Calu3 (cell line): ENCODE measurements at regions not wholly inside any gene's neighbourhood (a gene's known extent, or its start where the extent isn't known, plus 50 kb on each side); places are given as distances from the start of the nearest gene placed in this dataset.
"Not testable (repeated sequence)": the region's sequence is repeated elsewhere in the genome, so short reads cannot be mapped to it uniquely, and the experiment has no call there.

ENCODE experiments used
- BruUV-seq: library from RNA; stranded (reverse); fragments of 400-500 nt; replicated peaks from 2 replicates; lab custom pipeline; 2021; lab: Mats Ljungman, UMichigan
- CTCF ChIA-PET: fragments of 300-600 bp; sonication (Branson Sonifier 250); formaldehyde crosslinking; loops from one replicate; lab custom pipeline; 2022; ENCODE audit warnings: antibody characterized with exemption; lab: Charles Lee
- DNase-seq: peaks from one replicate; pipeline ENCODE4 v3.0.0; 2022
- H3K27ac Mint-ChIP-seq: one replicate; pipeline ENCODE4 v1.8.0; 2022; ENCODE audit warnings: mixed read lengths; ENCODE audit not compliant: unreplicated experiment
- H3K27me3 Mint-ChIP-seq: one replicate; pipeline ENCODE4 v1.8.0; 2022; ENCODE audit warnings: mixed read lengths; ENCODE audit not compliant: unreplicated experiment
- H3K36me3 Mint-ChIP-seq: one replicate; pipeline ENCODE4 v1.8.0; 2022; ENCODE audit warnings: mild to moderate bottlenecking, moderate library complexity, mixed read lengths; ENCODE audit not compliant: insufficient read depth, unreplicated experiment
- H3K4me1 Mint-ChIP-seq: one replicate; pipeline ENCODE4 v1.8.0; 2022; ENCODE audit warnings: mild to moderate bottlenecking, low read depth, mixed read lengths; ENCODE audit not compliant: unreplicated experiment
- H3K4me3 Mint-ChIP-seq: one replicate; pipeline ENCODE4 v1.8.0; 2022; ENCODE audit warnings: mild to moderate bottlenecking, low read depth, moderate library complexity, mixed read lengths; ENCODE audit not compliant: unreplicated experiment
- H3K9me3 Mint-ChIP-seq: one replicate; pipeline ENCODE4 v1.8.0; 2022; ENCODE audit warnings: low read depth, mixed read lengths; ENCODE audit not compliant: unreplicated experiment
- CTCF ChIP-seq: fragments of 200-600 bp; IDR thresholded peaks from one replicate; pipeline ENCODE4 v1.8.0; 2022; ENCODE audit warnings: antibody characterized with exemption; ENCODE audit not compliant: unreplicated experiment
- intact Hi-C: fragments of 100-400 bp; cut with micrococcal nuclease; formaldehyde crosslinking; loops from one replicate; pipeline ENCODE4 v1.10.0; 2022; ENCODE audit not compliant: unreplicated experiment

GRCh38 chr1:219553934-219554502 is 58.9 kb downstream of the ZC3H11B start:
- intact Hi-C loops = no loop called here
- H3K36me3 Mint-ChIP-seq = no peaks in the 10 kb centered on the region
- no peaks in the 10 kb centered on the region for H3K9me3 Mint-ChIP-seq
- no peaks in the 10 kb centered on the region for H3K4me1 Mint-ChIP-seq
- no peaks in the 10 kb centered on the region for H3K27me3 Mint-ChIP-seq
- CTCF ChIA-PET = no interaction called here
- DNase-seq = no peak
- no TSS peak for BruUV-seq
- H3K27ac Mint-ChIP-seq = no peak overlapping the region
- H3K4me3 Mint-ChIP-seq = no peak overlapping the region
- no peak for TF ChIP-seq CTCF

GRCh38 chr1:219550201-219550600 is 62.7 kb downstream of the ZC3H11B start:
- BruUV-seq = no TSS peak
- CTCF ChIA-PET = interaction anchor here (0.7 kb wide), 1 partner anchor 12 kb away, joined by 3 read pairs; no protein-coding TSS in a partner anchor
- DNase-seq = no peak
- no peaks in the 10 kb centered on the region for H3K4me1 Mint-ChIP-seq
- intact Hi-C loops = no loop called here
- H3K9me3 Mint-ChIP-seq = no peaks in the 10 kb centered on the region
- no peak for TF ChIP-seq CTCF
- H3K27me3 Mint-ChIP-seq = no peaks in the 10 kb centered on the region
- H3K4me3 Mint-ChIP-seq = no peak overlapping the region
- H3K27ac Mint-ChIP-seq = no peak overlapping the region
- no peaks in the 10 kb centered on the region for H3K36me3 Mint-ChIP-seq

- no peak overlapping the region for H3K4me3 Mint-ChIP-seq
- TF ChIP-seq CTCF = no peak
- no peak overlapping the region for H3K27ac Mint-ChIP-seq
- H3K27me3 Mint-ChIP-seq = no peaks in the 10 kb centered on the region
- CTCF ChIA-PET = no interaction called here
- H3K9me3 Mint-ChIP-seq = no peaks in the 10 kb centered on the region
- BruUV-seq = no TSS peak
- DNase-seq = no peak
- no peaks in the 10 kb centered on the region for H3K4me1 Mint-ChIP-seq
- intact Hi-C loops = no loop called here
- no peaks in the 10 kb centered on the region for H3K36me3 Mint-ChIP-seq
Measured at GRCh38 chr1:219549215-219549614, 63.7 kb downstream of the ZC3H11B start.

GRCh38 chr1:219548386-219548785 is 64.5 kb downstream of the ZC3H11B start:
- Mint-ChIP-seq H3K27ac (no peak overlapping the region), H3K9me3 (no peaks in the 10 kb centered on the region), H3K4me3 (no peak overlapping the region), H3K27me3 (no peaks in the 10 kb centered on the region), H3K36me3 (no peaks in the 10 kb centered on the region), H3K4me1 (no peaks in the 10 kb centered on the region)
- no peak for TF ChIP-seq CTCF
- intact Hi-C loops = no loop called here
- BruUV-seq = no TSS peak
- no peak for DNase-seq
- CTCF ChIA-PET = no interaction called here

GRCh38 chr1:219545756-219546155 is 67.1 kb downstream of the ZC3H11B start:
- H3K4me3 Mint-ChIP-seq, H3K27ac Mint-ChIP-seq, intact Hi-C loops, DNase-seq, BruUV-seq, H3K9me3 Mint-ChIP-seq, CTCF ChIA-PET, H3K27me3 Mint-ChIP-seq, H3K36me3 Mint-ChIP-seq: not testable (repeated sequence)
- peaks cover 14% of the 10 kb centered on the region for H3K4me1 Mint-ChIP-seq
